Left lung (tissue), 4 donors: ENCODE measurements at regions not wholly inside any gene's neighbourhood (a gene's known extent, or its start where the extent isn't known, plus 50 kb on each side); places are given as distances from the start of the nearest gene placed in this dataset.

Source experiments
- ATAC-seq: fragments of 200-7000 bp; cut with Tn5 transposase; one replicate; pipeline ENCODE4 v1.9.1; 2020; ENCODE audit warnings: moderate library complexity
- DNase-seq, 4 donors: peaks; one replicate each; pipeline ENCODE4 v3.0.0-alpha.2; 2013 to 2020
- H3K27ac ChIP-seq, 2 donors: fragments of 200-600 bp; sonication (generic) in 1 of 2; one replicate each; pipeline versions ENCODE4 v1.5.0 to v1.8.0; 2020 to 2021
- H3K27me3 ChIP-seq, 2 donors: fragments of 200-600 bp; sonication (generic) in 1 of 2; one replicate each; pipeline versions ENCODE4 v1.5.0 to v1.8.0; 2020 to 2021
- H3K36me3 ChIP-seq, 2 donors: fragments of 200-600 bp; sonication (generic) in 1 of 2; one replicate each; pipeline versions ENCODE4 v1.5.0 to v1.8.0; 2020 to 2021
- H3K4me1 ChIP-seq, 2 donors: fragments of 200-600 bp; one replicate each; pipeline ENCODE4 v1.8.0; 2021
- H3K4me3 ChIP-seq, 2 donors: fragments of 200-600 bp; sonication (generic) in 1 of 2; one replicate each; pipeline versions ENCODE4 v1.5.0 to v1.8.0; 2020 to 2021; ENCODE audit warnings: mild to moderate bottlenecking in 1 of 2
- H3K9me3 ChIP-seq, 2 donors: fragments of 200-600 bp; sonication (generic) in 1 of 2; one replicate each; pipeline versions ENCODE4 v1.5.0 to v1.8.0; 2020 to 2021
- intact Hi-C, 2 donors: fragments of 100-400 bp; cut with DNase I; formaldehyde crosslinking; loops; one replicate each; pipeline versions ENCODE4 v1.11.2 to v1.14.2; 2022
- TF ChIP-seq, protein P1 (sequence below), 2 donors: fragments of 200-600 bp; sonication (generic) in 1 of 2; IDR thresholded peaks; one replicate each; pipeline versions ENCODE4 v1.5.0 to v1.8.0; 2021; ENCODE audit warnings: antibody characterized with exemption in 2 of 2
- donor health status: DM: no; HTN: yes; CAD: no.
- donor health status: DM: no; HTN: no; CAD: no.

DNA sequence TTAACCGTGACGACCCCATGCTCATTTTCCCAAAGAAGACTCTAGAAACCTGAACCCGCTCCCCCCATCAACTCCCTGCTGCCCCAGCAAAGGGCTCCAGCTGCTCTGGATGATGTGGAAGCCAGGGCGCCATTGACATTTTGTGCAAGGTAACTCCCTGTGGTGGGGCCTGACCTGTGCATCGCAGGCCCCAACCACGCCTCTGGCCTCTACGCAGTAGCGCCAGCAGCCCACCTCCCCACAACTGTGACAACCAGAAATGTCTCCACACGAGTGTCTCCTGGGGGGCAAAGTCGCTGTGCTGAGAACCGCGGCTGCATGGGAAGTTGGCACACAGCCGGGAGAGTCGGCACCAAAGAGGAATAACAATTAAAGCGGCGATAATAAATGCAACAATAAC, 86.9 kb upstream of the PRR5 start:
- intact Hi-C loops = no loop called here
- H3K4me3 ChIP-seq = no peak overlapping the region
- ATAC-seq (no peak), DNase-seq (peak in 1 of 4 donors; percentile 45)
- H3K27me3 ChIP-seq = peaks cover 3 to 26% of the 10 kb centered on the region in 2 donors
- TF ChIP-seq, protein P1, sequence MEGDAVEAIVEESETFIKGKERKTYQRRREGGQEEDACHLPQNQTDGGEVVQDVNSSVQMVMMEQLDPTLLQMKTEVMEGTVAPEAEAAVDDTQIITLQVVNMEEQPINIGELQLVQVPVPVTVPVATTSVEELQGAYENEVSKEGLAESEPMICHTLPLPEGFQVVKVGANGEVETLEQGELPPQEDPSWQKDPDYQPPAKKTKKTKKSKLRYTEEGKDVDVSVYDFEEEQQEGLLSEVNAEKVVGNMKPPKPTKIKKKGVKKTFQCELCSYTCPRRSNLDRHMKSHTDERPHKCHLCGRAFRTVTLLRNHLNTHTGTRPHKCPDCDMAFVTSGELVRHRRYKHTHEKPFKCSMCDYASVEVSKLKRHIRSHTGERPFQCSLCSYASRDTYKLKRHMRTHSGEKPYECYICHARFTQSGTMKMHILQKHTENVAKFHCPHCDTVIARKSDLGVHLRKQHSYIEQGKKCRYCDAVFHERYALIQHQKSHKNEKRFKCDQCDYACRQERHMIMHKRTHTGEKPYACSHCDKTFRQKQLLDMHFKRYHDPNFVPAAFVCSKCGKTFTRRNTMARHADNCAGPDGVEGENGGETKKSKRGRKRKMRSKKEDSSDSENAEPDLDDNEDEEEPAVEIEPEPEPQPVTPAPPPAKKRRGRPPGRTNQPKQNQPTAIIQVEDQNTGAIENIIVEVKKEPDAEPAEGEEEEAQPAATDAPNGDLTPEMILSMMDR (IDR thresholded peaks at IDR 0.05) = no peak
- H3K9me3 ChIP-seq = peaks cover 0 to 51% of the 10 kb centered on the region in 2 donors
- no peaks in the 10 kb centered on the region for H3K36me3 ChIP-seq
- H3K4me1 ChIP-seq = peaks cover 0 to 4% of the 10 kb centered on the region in 2 donors
- H3K27ac ChIP-seq = no peak overlapping the region

DNA sequence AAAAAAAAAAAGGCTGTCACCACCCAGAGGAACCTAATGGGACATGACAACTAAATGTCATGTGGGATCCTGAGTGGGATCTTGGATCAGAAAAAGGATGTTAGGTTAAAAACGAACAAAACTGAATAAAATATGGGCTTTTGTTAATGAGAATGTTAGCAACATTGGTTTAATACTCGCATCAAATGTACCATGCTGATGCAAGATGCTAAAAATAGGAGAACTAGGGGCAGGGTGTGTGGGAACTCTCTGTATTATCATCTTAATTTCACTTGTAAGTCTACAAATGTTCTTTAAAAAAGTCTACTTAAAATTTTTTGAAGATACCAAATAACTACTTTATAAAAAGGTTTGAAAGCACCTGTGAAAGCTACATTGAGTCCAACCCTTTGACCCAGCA, 88.8 kb upstream of the PRR5 start:
- Histone ChIP-seq H3K27me3 (peaks cover 0 to 22% of the 10 kb centered on the region in 2 donors), H3K9me3 (peaks cover 0 to 51% of the 10 kb centered on the region in 2 donors), H3K4me3 (no peak overlapping the region), H3K27ac (no peak overlapping the region), H3K36me3 (no peaks in the 10 kb centered on the region), H3K4me1 (no peaks in the 10 kb centered on the region)
- DNase-seq (no peak), ATAC-seq (no peak)
- TF ChIP-seq, protein P1 (IDR thresholded peaks at IDR 0.05) = no peak
- intact Hi-C loops = no loop called here

DNA sequence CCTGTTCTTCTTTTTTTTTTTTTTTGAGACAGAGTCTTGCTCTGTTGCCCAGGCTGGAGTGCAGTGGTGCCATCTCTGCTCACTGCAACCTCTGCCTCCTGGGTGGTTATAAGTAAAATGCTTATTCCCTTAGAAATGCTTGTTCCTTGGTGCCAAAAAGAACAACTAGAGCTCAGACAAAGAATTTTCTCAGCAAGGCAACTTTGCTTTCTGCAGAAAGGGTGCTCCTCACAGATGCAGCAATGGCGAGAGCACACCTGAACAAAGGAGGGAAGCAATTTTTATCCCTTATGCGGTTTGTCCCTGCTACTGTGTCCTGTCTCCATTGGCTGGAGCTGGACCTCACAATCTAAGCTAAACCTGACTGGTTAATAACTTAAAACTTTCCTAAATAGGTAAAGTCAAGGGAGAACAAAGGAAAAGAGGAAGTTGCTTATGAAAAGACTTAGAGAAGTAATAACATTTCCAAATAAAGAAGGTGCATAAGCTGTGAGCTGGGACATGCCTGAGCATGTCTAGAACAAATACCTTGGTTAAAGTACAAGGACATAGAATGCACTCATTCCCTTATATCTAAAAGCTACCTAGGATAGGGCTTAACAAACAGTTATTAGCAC, 90.0 kb upstream of the PRR5 start:
- H3K27ac ChIP-seq = no peak overlapping the region
- intact Hi-C loops = no loop called here
- DNase-seq (no peak), ATAC-seq (no peak)
- H3K9me3 ChIP-seq = peaks cover 0 to 51% of the 10 kb centered on the region in 2 donors
- TF ChIP-seq, protein P1 (IDR thresholded peaks at IDR 0.05) = no peak
- peaks cover 0 to 28% of the 10 kb centered on the region in 2 donors for H3K27me3 ChIP-seq
- no peak overlapping the region for H3K4me3 ChIP-seq
- H3K36me3 ChIP-seq = no peaks in the 10 kb centered on the region
- H3K4me1 ChIP-seq = no peaks in the 10 kb centered on the region

DNA sequence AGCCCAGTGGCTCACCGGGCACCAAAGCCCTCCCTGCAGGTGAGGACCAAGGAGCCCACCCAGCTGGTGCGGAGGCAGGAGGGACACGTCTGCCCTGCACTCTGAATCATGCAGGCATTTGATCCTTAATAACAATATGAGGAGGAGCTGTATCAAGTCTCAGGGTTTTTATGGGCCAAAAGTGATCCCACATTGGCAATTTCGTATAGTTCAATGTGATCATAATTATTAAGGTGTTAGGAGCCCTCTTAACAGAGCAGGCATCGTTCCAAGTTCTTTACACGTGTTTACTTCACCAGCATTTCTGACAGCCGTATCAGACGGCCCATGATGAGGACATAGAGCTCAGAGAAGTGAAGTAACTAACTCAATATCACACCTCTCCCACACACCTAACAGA, 91.9 kb upstream of the PRR5 start:
- DNase-seq = no peak
- no peak for ATAC-seq

DNA sequence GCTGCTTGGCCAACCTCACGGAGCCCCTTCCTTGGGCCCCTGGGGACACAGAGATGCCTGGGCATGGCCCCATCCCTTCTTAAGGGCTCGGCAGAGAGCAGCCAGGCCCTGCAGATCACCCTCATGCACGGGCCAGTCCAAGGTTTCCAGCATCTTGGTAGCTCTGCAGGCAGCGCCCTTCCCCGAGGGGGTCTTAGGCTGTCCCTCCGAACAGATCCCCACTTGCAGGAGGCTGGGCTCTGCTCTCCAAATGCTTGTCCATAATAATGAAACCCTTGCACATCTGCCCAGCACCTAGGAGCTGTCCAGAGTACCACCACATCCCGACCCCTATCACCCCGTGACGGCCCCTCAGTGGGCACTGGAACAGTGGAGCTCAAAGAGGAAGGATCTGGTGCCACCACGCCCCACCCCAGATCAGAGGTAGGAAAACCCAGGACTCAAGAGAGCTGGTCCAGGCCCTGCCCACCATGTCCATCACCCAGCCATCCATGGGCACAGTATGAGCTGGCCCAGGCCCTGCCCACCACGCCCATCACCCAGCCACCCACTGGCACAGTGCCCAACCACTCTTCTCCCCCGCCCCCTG, 92.5 kb upstream of the PRR5 start:
- intact Hi-C loops = no loop called here
- ATAC-seq = no peak

More for the DNA sequence above, 91.9 kb upstream of the PRR5 start:
- Histone ChIP-seq H3K4me1 (no peaks in the 10 kb centered on the region), H3K27ac (no peak overlapping the region), H3K9me3 (peaks cover 0 to 48% of the 10 kb centered on the region in 2 donors), H3K36me3 (no peaks in the 10 kb centered on the region), H3K27me3 (peaks cover 0 to 32% of the 10 kb centered on the region in 2 donors), H3K4me3 (no peak overlapping the region)
- intact Hi-C loops = no loop called here
- TF ChIP-seq, protein P1 (IDR thresholded peaks at IDR 0.05) = no peak

More for the DNA sequence above, 92.5 kb upstream of the PRR5 start:
- Histone ChIP-seq H3K9me3 (peaks cover 0 to 43% of the 10 kb centered on the region in 2 donors), H3K27ac (no peak overlapping the region), H3K27me3 (peaks cover 0 to 36% of the 10 kb centered on the region in 2 donors), H3K36me3 (no peaks in the 10 kb centered on the region), H3K4me3 (no peak overlapping the region), H3K4me1 (no peaks in the 10 kb centered on the region)
- TF ChIP-seq, protein P1 (IDR thresholded peaks at IDR 0.05) = no peak
- peak in 1 of 4 donors; percentile 50 for DNase-seq
